ENCODE measurements at regions not wholly inside any gene's neighbourhood (a gene's known extent, or its start where the extent isn't known, plus 50 kb on each side); places are given as distances from the start of the nearest gene placed in this dataset.

DNA sequence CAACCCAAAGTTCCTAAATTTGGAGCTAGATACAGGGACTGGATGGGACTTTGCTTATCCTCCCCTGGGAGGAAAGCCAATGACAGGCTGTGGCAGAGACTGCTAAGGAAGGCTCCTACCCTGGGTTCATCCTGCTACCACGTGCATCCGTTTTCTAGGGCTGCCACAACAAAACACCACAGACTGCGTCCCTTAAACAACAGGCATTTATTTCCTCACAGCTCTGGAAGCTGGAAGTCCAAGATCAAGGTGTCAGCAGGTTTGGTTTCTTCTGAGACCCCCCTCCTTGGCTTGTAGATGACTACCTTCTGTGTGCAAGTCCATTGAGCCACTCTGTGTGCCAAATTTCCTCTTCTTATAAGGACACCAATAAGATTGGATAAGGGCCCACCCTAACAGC, 263.9 kb downstream of the FAM43A start:
- no peak for TF ChIP-seq CTCF (IDR thresholded peaks at IDR 0.05; ENCODE audit: low read length)
- no peak for TF ChIP-seq EZH2phosphoT487 (IDR thresholded peaks at IDR 0.05; ENCODE audit: low read length)

Measured in MM.1S (cell line).